ENCODE measurements at regions not wholly inside any gene's neighbourhood (a gene's known extent, or its start where the extent isn't known, plus 50 kb on each side); places are given as distances from the start of the nearest gene placed in this dataset.

DNA sequence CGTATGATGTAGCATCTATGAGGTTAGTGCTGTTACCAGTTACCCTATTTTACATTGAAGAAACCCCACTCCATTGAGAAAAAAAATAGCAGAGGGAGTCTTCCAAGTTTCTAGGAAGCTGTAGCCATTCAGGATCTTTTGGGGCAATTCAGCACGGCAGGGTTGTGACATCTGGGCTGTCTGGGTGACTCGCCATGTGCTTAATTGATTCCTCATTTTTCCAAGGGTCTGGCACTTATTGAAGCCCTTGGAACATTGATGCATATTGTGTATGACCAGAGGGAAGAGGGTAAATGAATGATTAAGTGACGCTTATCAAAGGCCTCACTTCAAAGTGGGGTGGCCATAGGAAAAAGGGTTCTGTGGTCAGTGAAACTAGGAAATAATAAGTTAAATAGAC, 248.7 kb downstream of the ARHGAP12 start:
- TF ChIP-seq SIN3A (IDR thresholded peaks at IDR 0.05; ENCODE audit: borderline replicate concordance, insufficient read depth, low read length) (no peak), FOXP2 (optimal IDR thresholded peaks at IDR 0.05; ENCODE audit: borderline replicate concordance, extremely low read depth, extremely low read length, insufficient read depth) (no peak), POLR2AphosphoS5 (IDR thresholded peaks at IDR 0.05; ENCODE audit: low read depth, low read length) (no peak), TAF1 (IDR thresholded peaks at IDR 0.05; ENCODE audit: borderline replicate concordance, insufficient read depth, low read length) (no peak)
- TF ChIP-seq, protein P1, sequence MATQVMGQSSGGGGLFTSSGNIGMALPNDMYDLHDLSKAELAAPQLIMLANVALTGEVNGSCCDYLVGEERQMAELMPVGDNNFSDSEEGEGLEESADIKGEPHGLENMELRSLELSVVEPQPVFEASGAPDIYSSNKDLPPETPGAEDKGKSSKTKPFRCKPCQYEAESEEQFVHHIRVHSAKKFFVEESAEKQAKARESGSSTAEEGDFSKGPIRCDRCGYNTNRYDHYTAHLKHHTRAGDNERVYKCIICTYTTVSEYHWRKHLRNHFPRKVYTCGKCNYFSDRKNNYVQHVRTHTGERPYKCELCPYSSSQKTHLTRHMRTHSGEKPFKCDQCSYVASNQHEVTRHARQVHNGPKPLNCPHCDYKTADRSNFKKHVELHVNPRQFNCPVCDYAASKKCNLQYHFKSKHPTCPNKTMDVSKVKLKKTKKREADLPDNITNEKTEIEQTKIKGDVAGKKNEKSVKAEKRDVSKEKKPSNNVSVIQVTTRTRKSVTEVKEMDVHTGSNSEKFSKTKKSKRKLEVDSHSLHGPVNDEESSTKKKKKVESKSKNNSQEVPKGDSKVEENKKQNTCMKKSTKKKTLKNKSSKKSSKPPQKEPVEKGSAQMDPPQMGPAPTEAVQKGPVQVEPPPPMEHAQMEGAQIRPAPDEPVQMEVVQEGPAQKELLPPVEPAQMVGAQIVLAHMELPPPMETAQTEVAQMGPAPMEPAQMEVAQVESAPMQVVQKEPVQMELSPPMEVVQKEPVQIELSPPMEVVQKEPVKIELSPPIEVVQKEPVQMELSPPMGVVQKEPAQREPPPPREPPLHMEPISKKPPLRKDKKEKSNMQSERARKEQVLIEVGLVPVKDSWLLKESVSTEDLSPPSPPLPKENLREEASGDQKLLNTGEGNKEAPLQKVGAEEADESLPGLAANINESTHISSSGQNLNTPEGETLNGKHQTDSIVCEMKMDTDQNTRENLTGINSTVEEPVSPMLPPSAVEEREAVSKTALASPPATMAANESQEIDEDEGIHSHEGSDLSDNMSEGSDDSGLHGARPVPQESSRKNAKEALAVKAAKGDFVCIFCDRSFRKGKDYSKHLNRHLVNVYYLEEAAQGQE (IDR thresholded peaks at IDR 0.05; ENCODE audit: insufficient read depth in 1 of 2, low read depth in 2 of 2, low read length in 2 of 2): no peak

GRCh38 chr10:31678575-31679516, 249.8 kb downstream of the ARHGAP12 start:
- TF ChIP-seq TAF1 (IDR thresholded peaks at IDR 0.05; ENCODE audit: borderline replicate concordance, insufficient read depth, low read length) (no peak), FOXP2 (optimal IDR thresholded peaks at IDR 0.05; ENCODE audit: borderline replicate concordance, extremely low read depth, extremely low read length, insufficient read depth) (no peak), POLR2AphosphoS5 (IDR thresholded peaks at IDR 0.05; ENCODE audit: low read depth, low read length) (no peak), SIN3A (IDR thresholded peaks at IDR 0.05; ENCODE audit: borderline replicate concordance, insufficient read depth, low read length) (no peak)
- TF ChIP-seq, protein P1 (IDR thresholded peaks at IDR 0.05; ENCODE audit: insufficient read depth in 1 of 2, low read depth in 2 of 2, low read length in 2 of 2): no peak

DNA sequence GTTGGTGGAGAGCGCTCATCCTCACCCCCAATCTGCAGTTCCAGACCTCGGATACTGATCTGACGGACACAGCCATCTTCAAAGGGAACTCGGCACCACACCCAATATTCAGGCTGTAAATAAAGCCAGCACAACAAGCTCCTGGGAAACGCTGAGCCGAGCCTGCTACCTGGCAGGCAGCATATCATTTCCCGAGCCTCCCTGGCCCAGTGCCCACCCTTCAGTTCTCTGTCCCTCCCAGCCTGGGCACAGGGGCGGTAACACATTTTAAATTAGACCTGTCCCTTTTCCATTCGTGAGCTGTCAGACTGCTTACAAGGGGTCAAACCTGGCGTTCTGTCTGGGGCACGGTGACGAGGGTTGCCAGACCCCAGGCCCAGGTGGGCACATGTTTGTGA, 250.5 kb downstream of the ARHGAP12 start:
- no peak for TF ChIP-seq POLR2AphosphoS5 (IDR thresholded peaks at IDR 0.05; ENCODE audit: low read depth, low read length)
- TF ChIP-seq, protein P1 (IDR thresholded peaks at IDR 0.05; ENCODE audit: insufficient read depth in 1 of 2, low read depth in 2 of 2, low read length in 2 of 2): no peak
- TF ChIP-seq TAF1 (IDR thresholded peaks at IDR 0.05; ENCODE audit: borderline replicate concordance, insufficient read depth, low read length): no peak
- TF ChIP-seq SIN3A (IDR thresholded peaks at IDR 0.05; ENCODE audit: borderline replicate concordance, insufficient read depth, low read length): no peak
- TF ChIP-seq FOXP2 (optimal IDR thresholded peaks at IDR 0.05; ENCODE audit: borderline replicate concordance, extremely low read depth, extremely low read length, insufficient read depth): no peak

- TF ChIP-seq SIN3A (IDR thresholded peaks at IDR 0.05; ENCODE audit: borderline replicate concordance, insufficient read depth, low read length) (no peak), POLR2AphosphoS5 (IDR thresholded peaks at IDR 0.05; ENCODE audit: low read depth, low read length) (no peak), TAF1 (IDR thresholded peaks at IDR 0.05; ENCODE audit: borderline replicate concordance, insufficient read depth, low read length) (no peak), FOXP2 (optimal IDR thresholded peaks at IDR 0.05; ENCODE audit: borderline replicate concordance, extremely low read depth, extremely low read length, insufficient read depth) (no peak)
- TF ChIP-seq, protein P1 (IDR thresholded peaks at IDR 0.05; ENCODE audit: insufficient read depth in 1 of 2, low read depth in 2 of 2, low read length in 2 of 2): no peak
Measured at GRCh38 chr10:31677195-31678138, 251.2 kb downstream of the ARHGAP12 start.

All from PFSK-1 (cell line).